ENCODE measurements at regions not wholly inside any gene's neighbourhood (a gene's known extent, or its start where the extent isn't known, plus 50 kb on each side); places are given as distances from the start of the nearest gene placed in this dataset.

- H3K4ac ChIP-seq (replicated peaks; ENCODE audit: insufficient read length, low read depth, low read length), result no peak overlapping the region
- no peak overlapping the region for H2BK120ac ChIP-seq (replicated peaks; ENCODE audit: low read depth, low read length)
- H3K79me2 ChIP-seq (ENCODE audit: control insufficient read depth in 1 of 2, insufficient read depth in 2 of 2, low read length in 2 of 2), result no peaks in the 10 kb centered on the region
- H3K18ac ChIP-seq (ENCODE audit: extremely low read depth, low read length), result no peak overlapping the region
- no peaks in the 10 kb centered on the region for H3K4me1 ChIP-seq (replicated peaks in 1 of 4; ENCODE audit: control insufficient read depth in 3 of 4, insufficient read depth in 4 of 4, low read length in 3 of 4)
- no peaks in the 10 kb centered on the region for H4K20me1 ChIP-seq (replicated peaks in 1 of 2; ENCODE audit: control insufficient read depth in 1 of 2, insufficient read depth in 2 of 2, low read length in 2 of 2)
- no peak overlapping the region for H3K9ac ChIP-seq (replicated peaks in 1 of 4; ENCODE audit: extremely low read depth in 1 of 4, low read depth in 3 of 4, low read length in 3 of 4)
- no peak overlapping the region for H2AK5ac ChIP-seq (ENCODE audit: low read depth, low read length)
- H4K5ac ChIP-seq (ENCODE audit: insufficient read length, low read depth, low read length), result no peak overlapping the region
- no peak overlapping the region for H2BK20ac ChIP-seq (ENCODE audit: low read length)
- H3K79me1 ChIP-seq (ENCODE audit: low read depth, low read length), result no peaks in the 10 kb centered on the region
- H2BK15ac ChIP-seq (ENCODE audit: low read length), result no peak overlapping the region
- H2BK12ac ChIP-seq (ENCODE audit: low read depth, low read length), result no peak overlapping the region
- DNase-seq (ENCODE audit: low read depth in 1 of 2, low spot score in 2 of 2) (no peak), FAIRE-seq (no peak)
- H3K4me2 ChIP-seq (ENCODE audit: insufficient read depth in 1 of 2, low read depth in 2 of 2, low read length in 2 of 2), result no peak overlapping the region
- TF ChIP-seq JUN (IDR thresholded peaks at IDR 0.05; ENCODE audit: low read depth, low read length), result no peak
- no peak for TF ChIP-seq RFX5 (IDR thresholded peaks at IDR 0.05; ENCODE audit: borderline replicate concordance, low read depth, low read length)
- TF ChIP-seq USF2 (IDR thresholded peaks at IDR 0.05; ENCODE audit: low read length), result no peak
- TF ChIP-seq EP300 (IDR thresholded peaks at IDR 0.05; ENCODE audit: borderline replicate concordance in 1 of 2, low read depth in 2 of 2, low read length in 2 of 2), result no peak
- TF ChIP-seq TCF12 (IDR thresholded peaks at IDR 0.05; ENCODE audit: low read depth, low read length), result no peak
- no peak for TF ChIP-seq ZNF274 (IDR thresholded peaks at IDR 0.05; ENCODE audit: borderline replicate concordance, extremely low read depth, low read length)
- TF ChIP-seq SP2 (IDR thresholded peaks at IDR 0.05; ENCODE audit: low read length), result no peak
- no peak for TF ChIP-seq BRCA1 (IDR thresholded peaks at IDR 0.05; ENCODE audit: low read depth, low read length)
- no peak overlapping the region for H3K23ac ChIP-seq (ENCODE audit: insufficient read length)
- CTCF ChIA-PET (ENCODE audit: partially characterized antibody), result no interaction called here
- no peak overlapping the region for H3K14ac ChIP-seq (ENCODE audit: insufficient read length)
- POLR2A ChIA-PET (ENCODE audit: partially characterized antibody), result no interaction called here
- no peak overlapping the region for H4K91ac ChIP-seq (replicated peaks; ENCODE audit: insufficient read length, low read length)
- no peak overlapping the region for H2BK5ac ChIP-seq (ENCODE audit: low read depth, low read length)
- H3K27me3 ChIP-seq (replicated peaks in 1 of 4; ENCODE audit: control insufficient read depth in 3 of 4, extremely low read depth in 1 of 4, insufficient read depth in 3 of 4, low read length in 3 of 4), result no peaks in the 10 kb centered on the region
- no peaks in the 10 kb centered on the region for H3K23me2 ChIP-seq (ENCODE audit: low read depth, low read length)
- H3K36me3 ChIP-seq (ENCODE audit: control insufficient read depth in 2 of 4, insufficient read depth in 4 of 4, low read length in 3 of 4), result no peaks in the 10 kb centered on the region
- H3K56ac ChIP-seq (replicated peaks; ENCODE audit: insufficient read length, low read depth, low read length), result no peak overlapping the region
- H4K8ac ChIP-seq (ENCODE audit: extremely low read depth, insufficient read depth, low read length), result no peak overlapping the region
- no peak overlapping the region for H3K27ac ChIP-seq (ENCODE audit: low read depth, low read length)
- H2AFZ ChIP-seq (ENCODE audit: low read length), result no peak overlapping the region
- no peaks in the 10 kb centered on the region for H3K9me3 ChIP-seq (ENCODE audit: insufficient read depth in 2 of 2, low read depth in 1 of 2, low read length in 1 of 2)
- no peak overlapping the region for H3K4me3 ChIP-seq (ENCODE audit: extremely low read depth in 1 of 4, insufficient read depth in 2 of 4, low read depth in 3 of 4, low read length in 4 of 4)
Measured at GRCh38 chr2:195395362-195395761, 261.7 kb upstream of the SLC39A10 start.
